ENCODE measurements at regions not wholly inside any gene's neighbourhood (a gene's known extent, or its start where the extent isn't known, plus 50 kb on each side); places are given as distances from the start of the nearest gene placed in this dataset.

DNA sequence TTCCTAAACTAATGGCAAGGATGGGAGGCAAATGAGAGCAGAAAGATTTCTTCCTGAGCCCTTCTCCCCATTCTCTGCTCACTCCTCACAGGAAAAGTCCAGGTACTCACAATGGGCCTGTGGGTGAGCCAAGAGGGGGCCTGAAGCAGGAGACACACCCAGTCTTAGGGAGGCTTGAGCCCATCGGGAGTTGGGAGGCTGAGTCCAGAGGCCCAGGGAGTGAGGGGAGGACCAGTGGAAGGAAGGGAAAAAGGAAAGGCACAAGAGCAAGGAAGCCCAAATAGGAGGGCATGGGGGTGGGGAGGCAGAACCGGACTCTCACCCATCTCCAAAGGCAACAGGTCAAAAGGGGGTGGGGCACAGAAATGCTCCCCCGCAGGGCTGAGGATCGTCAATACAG is 68.1 kb upstream of the CNEP1R1 start:
- ChIA-PET RAD21 (ENCODE audit: unreplicated experiment) (no interaction called here), CTCF (interaction anchor here (0.7 to 1.6 kb wide), 4 partner anchors 15 to 349 kb away, joined by 3 to 6 read pairs (median 4); partner anchors contain the start of gene CNEP1R1), POLR2A (no interaction called here), SMC1A (ENCODE audit: uncharacterized antibody, unreplicated experiment) (no interaction called here)
- Histone ChIP-seq H3K4me3 (no peak overlapping the region), H3K79me2 (ENCODE audit: control insufficient read depth, insufficient read depth, low read length) (no peaks in the 10 kb centered on the region), H2AFZ (ENCODE audit: control insufficient read depth, low read depth, low read length) (no peak overlapping the region), H3K27ac (ENCODE audit: control insufficient read depth, insufficient read depth) (no peak overlapping the region), H3K4me2 (ENCODE audit: control insufficient read depth, insufficient read depth) (no peak overlapping the region), H4K20me1 (ENCODE audit: control insufficient read depth, insufficient read depth) (no peaks in the 10 kb centered on the region), H3K27me3 (replicated peaks in 1 of 2; ENCODE audit: control insufficient read depth in 2 of 2, insufficient read depth in 2 of 2, low read length in 1 of 2) (no peaks in the 10 kb centered on the region), H3K4me1 (ENCODE audit: control insufficient read depth, insufficient read depth, low read length) (no peaks in the 10 kb centered on the region), H3K9me3 (replicated peaks; ENCODE audit: control insufficient read depth, insufficient read depth, low read length) (no peaks in the 10 kb centered on the region), H3K9ac (ENCODE audit: control insufficient read depth, insufficient read depth, low read length) (no peak overlapping the region), H3K36me3 (ENCODE audit: control insufficient read depth in 2 of 2, insufficient read depth in 2 of 2, low read length in 1 of 2) (no peaks in the 10 kb centered on the region)
- ATAC-seq = no peak
- WGBS (ENCODE audit: insufficient coverage, insufficient replicate concordance, low lambda C conversion rate, missing lambda C conversion rate) = 72% methylated on average over 4 of the region's 4 CpGs
- intact Hi-C loops (cut with micrococcal nuclease; ENCODE audit: unreplicated experiment) = no loop called here
- TF ChIP-seq USF1 (IDR thresholded peaks at IDR 0.05; ENCODE audit: borderline replicate concordance, extremely low read length, insufficient read depth, low read depth, low read length) (no peak), SUPT20H (IDR thresholded peaks at IDR 0.05; ENCODE audit: borderline replicate concordance, control insufficient read depth, low read depth, low read length) (no peak), RB1 (IDR thresholded peaks at IDR 0.05; ENCODE audit: borderline replicate concordance) (no peak), SP1 (IDR thresholded peaks at IDR 0.05; ENCODE audit: low read depth, low read length) (no peak), HDAC6 (IDR thresholded peaks at IDR 0.05; ENCODE audit: unreplicated experiment) (no peak), TAF1 (IDR thresholded peaks at IDR 0.05; ENCODE audit: borderline replicate concordance, low read depth, low read length) (no peak), HDAC2 (IDR thresholded peaks at IDR 0.05) (no peak), YBX1 (IDR thresholded peaks at IDR 0.05) (no peak), ZNF592 (IDR thresholded peaks at IDR 0.05) (no peak)
- TF ChIP-seq, protein P1, sequence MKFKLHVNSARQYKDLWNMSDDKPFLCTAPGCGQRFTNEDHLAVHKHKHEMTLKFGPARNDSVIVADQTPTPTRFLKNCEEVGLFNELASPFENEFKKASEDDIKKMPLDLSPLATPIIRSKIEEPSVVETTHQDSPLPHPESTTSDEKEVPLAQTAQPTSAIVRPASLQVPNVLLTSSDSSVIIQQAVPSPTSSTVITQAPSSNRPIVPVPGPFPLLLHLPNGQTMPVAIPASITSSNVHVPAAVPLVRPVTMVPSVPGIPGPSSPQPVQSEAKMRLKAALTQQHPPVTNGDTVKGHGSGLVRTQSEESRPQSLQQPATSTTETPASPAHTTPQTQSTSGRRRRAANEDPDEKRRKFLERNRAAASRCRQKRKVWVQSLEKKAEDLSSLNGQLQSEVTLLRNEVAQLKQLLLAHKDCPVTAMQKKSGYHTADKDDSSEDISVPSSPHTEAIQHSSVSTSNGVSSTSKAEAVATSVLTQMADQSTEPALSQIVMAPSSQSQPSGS (IDR thresholded peaks at IDR 0.05; ENCODE audit: low read length) = no peak
- FAIRE-seq = no peak
- BruUV-seq (replicated peaks) = no TSS peak
- no peak for DNase-seq (ENCODE audit: low read depth, low spot score)
- in situ Hi-C loops (cut with MboI) = no loop called here

All from GM12878 (cell line).